ENCODE measurements at regions not wholly inside any gene's neighbourhood (a gene's known extent, or its start where the extent isn't known, plus 50 kb on each side); places are given as distances from the start of the nearest gene placed in this dataset.

- DNase-seq: no peak
- no peaks in the 10 kb centered on the region for H3K4me1 ChIP-seq
- H3K9me3 ChIP-seq (replicated peaks): peaks cover 10% of the 10 kb centered on the region
- no peak overlapping the region for H3K27ac ChIP-seq (replicated peaks)
- H3K36me3 ChIP-seq: no peaks in the 10 kb centered on the region
- H3K4me3 ChIP-seq: no peak overlapping the region
- intact Hi-C loops (cut with micrococcal nuclease): no loop called here
- H3K27me3 ChIP-seq (ENCODE audit: low read depth): no peaks in the 10 kb centered on the region
- TF ChIP-seq, protein P1, sequence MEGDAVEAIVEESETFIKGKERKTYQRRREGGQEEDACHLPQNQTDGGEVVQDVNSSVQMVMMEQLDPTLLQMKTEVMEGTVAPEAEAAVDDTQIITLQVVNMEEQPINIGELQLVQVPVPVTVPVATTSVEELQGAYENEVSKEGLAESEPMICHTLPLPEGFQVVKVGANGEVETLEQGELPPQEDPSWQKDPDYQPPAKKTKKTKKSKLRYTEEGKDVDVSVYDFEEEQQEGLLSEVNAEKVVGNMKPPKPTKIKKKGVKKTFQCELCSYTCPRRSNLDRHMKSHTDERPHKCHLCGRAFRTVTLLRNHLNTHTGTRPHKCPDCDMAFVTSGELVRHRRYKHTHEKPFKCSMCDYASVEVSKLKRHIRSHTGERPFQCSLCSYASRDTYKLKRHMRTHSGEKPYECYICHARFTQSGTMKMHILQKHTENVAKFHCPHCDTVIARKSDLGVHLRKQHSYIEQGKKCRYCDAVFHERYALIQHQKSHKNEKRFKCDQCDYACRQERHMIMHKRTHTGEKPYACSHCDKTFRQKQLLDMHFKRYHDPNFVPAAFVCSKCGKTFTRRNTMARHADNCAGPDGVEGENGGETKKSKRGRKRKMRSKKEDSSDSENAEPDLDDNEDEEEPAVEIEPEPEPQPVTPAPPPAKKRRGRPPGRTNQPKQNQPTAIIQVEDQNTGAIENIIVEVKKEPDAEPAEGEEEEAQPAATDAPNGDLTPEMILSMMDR (IDR thresholded peaks at IDR 0.05; ENCODE audit: borderline replicate concordance): no peak
Observed at GRCh38 chr6:40973304-40973703, 65.7 kb downstream of the UNC5CL start.

DNA sequence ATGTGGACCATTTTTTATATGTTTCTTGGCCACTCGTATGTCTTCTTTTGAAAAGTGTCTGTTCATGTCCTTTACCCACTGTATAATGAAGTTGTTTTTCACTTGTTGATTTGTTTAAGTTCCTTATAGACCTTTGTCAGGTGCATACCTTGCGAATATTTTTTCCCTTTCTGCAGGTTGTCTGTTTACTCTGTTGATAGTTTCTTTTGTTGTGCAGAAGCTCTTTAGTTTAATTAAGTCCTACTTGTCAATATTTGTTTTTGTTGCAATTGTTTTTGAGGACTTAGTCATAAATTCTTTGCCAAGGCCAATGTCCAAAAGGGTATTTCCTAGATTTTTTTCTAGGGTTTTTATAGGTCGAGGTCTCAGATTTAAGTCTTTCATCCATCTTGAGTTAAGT lies 66.2 kb downstream of the UNC5CL start:
- Histone ChIP-seq H3K27ac (replicated peaks) (no peak overlapping the region), H3K4me3 (no peak overlapping the region), H3K27me3 (ENCODE audit: low read depth) (no peaks in the 10 kb centered on the region), H3K36me3 (no peaks in the 10 kb centered on the region), H3K4me1 (no peaks in the 10 kb centered on the region), H3K9me3 (replicated peaks) (peaks cover 10% of the 10 kb centered on the region)
- no peak for DNase-seq
- intact Hi-C loops (cut with micrococcal nuclease): no loop called here
- TF ChIP-seq, protein P1 (IDR thresholded peaks at IDR 0.05; ENCODE audit: borderline replicate concordance): no peak

DNA sequence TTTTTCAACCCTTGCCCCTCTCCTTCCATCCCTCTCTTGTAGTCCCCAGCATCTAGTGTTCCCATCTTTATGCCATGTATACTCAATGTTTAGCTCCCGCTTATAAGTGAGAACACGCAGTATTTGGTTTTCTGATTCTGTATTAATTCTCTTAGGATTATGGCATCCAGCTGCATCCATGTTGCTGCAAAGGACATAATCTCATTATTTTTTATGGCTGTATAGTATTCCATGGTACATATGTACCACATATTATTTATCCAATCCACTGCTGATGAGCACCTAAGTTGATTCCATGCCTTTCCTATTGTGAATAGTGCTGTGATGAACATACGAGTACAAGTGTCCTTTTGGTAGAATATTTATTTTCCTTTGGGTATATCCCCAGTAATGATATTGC lies 66.8 kb downstream of the UNC5CL start:
- DNase-seq: no peak
- intact Hi-C loops (cut with micrococcal nuclease): no loop called here
- Histone ChIP-seq H3K27me3 (ENCODE audit: low read depth) (no peaks in the 10 kb centered on the region), H3K4me3 (no peak overlapping the region), H3K4me1 (no peaks in the 10 kb centered on the region), H3K27ac (replicated peaks) (no peak overlapping the region), H3K9me3 (replicated peaks) (peaks cover 10% of the 10 kb centered on the region), H3K36me3 (no peaks in the 10 kb centered on the region)
- TF ChIP-seq, protein P1 (IDR thresholded peaks at IDR 0.05; ENCODE audit: borderline replicate concordance): no peak

DNA sequence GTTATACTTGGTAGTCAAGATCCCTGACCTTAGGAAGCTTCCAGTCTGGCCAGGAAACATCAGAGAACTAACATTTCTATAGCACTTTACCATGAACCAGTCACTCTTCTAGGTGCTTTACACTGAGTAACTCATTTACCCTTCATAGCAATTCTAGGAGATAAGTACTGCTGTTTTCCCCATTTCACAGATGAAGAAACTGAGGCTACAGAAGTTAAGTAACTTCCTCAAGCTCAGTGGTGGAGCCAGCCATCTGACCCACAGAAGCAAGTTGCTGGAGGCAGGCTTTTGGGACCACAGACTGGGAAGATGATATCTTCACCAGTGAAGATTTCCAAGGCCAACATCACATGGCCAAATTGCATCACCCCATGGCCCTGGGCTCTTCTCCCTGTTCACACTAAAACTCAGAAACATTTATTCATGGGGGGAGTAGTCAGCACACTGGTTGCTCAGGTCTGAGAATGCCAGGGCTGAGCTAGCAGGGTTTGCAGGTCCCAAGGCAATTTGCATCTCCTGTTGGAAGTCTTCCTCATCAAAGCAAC lies 70.3 kb downstream of the UNC5CL start:
- Histone ChIP-seq H3K9me3 (replicated peaks) (peaks cover 10% of the 10 kb centered on the region), H3K27me3 (ENCODE audit: low read depth) (no peaks in the 10 kb centered on the region), H3K36me3 (no peaks in the 10 kb centered on the region), H3K4me1 (no peaks in the 10 kb centered on the region), H3K4me3 (no peak overlapping the region), H3K27ac (replicated peaks) (no peak overlapping the region)
- intact Hi-C loops (cut with micrococcal nuclease): no loop called here
- DNase-seq: no peak
- TF ChIP-seq, protein P1 (IDR thresholded peaks at IDR 0.05; ENCODE audit: borderline replicate concordance): no peak

DNA sequence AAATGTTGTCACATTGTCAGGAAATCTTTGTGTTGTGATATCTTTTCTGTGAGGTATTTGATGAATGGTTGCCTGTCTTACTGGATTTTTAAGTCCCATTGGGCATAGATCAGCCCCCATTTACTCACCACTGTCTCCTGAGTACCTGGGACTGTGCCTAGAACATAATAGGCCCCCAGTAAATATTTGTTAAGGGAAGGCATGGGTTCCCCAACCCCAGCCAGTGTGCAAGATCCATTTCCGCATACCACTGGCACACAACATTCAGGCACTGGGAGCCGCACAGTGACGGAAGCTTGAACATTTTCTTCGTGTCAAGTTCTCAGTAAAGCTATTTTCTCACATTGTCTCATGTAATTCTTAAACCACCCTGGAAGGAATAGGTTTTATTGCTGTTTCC lies 72.2 kb downstream of the UNC5CL start:
- Histone ChIP-seq H3K4me1 (no peaks in the 10 kb centered on the region), H3K27ac (replicated peaks) (no peak overlapping the region), H3K4me3 (no peak overlapping the region), H3K9me3 (replicated peaks) (no peaks in the 10 kb centered on the region), H3K27me3 (ENCODE audit: low read depth) (no peaks in the 10 kb centered on the region), H3K36me3 (no peaks in the 10 kb centered on the region)
- TF ChIP-seq, protein P1 (IDR thresholded peaks at IDR 0.05; ENCODE audit: borderline replicate concordance): no peak
- intact Hi-C loops (cut with micrococcal nuclease): no loop called here
- no peak for DNase-seq

Data from left ventricle myocardium inferior (tissue), 1 donor.